ENCODE measurements at regions not wholly inside any gene's neighbourhood (a gene's known extent, or its start where the extent isn't known, plus 50 kb on each side); places are given as distances from the start of the nearest gene placed in this dataset.

- no peak for TF ChIP-seq CTCF (IDR thresholded peaks at IDR 0.05; ENCODE audit: insufficient read depth, low read length, missing control alignments)
- no peak overlapping the region for H3K4me3 ChIP-seq (ENCODE audit: low read depth, low read length)
- ChIA-PET CTCF (no interaction called here), POLR2A (no interaction called here)
- no peak for DNase-seq (ENCODE audit: low read depth, low spot score)
Measured at GRCh38 chr5:126263591-126264184, 159.5 kb upstream of the GRAMD2B start.

DNA sequence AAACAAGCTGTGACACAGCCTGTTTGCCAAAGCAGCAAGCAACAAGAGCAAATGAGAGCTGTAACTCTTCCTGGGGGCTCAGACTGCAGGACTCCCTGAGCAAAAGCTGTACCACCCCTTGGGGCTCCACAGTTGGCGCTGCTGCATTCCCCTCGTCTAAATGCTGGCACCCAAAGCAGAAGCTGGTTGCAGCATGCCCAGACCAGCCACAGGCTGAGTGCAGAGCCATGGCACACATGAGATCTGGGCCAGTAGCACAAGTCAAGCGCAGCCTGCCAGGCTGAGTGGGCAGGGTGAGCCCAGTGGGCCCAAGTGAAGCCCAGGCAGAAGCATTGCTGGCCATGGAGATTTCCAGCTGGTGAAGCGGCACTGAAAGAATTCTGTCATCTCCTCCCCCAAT, 157.3 kb upstream of the GRAMD2B start:
- CTCF ChIA-PET = no interaction called here
- DNase-seq (ENCODE audit: low read depth, low spot score) = no peak
- POLR2A ChIA-PET = no interaction called here
- no peak overlapping the region for H3K4me3 ChIP-seq (ENCODE audit: low read depth, low read length)
- no peak for TF ChIP-seq CTCF (IDR thresholded peaks at IDR 0.05; ENCODE audit: insufficient read depth, low read length, missing control alignments)

DNA sequence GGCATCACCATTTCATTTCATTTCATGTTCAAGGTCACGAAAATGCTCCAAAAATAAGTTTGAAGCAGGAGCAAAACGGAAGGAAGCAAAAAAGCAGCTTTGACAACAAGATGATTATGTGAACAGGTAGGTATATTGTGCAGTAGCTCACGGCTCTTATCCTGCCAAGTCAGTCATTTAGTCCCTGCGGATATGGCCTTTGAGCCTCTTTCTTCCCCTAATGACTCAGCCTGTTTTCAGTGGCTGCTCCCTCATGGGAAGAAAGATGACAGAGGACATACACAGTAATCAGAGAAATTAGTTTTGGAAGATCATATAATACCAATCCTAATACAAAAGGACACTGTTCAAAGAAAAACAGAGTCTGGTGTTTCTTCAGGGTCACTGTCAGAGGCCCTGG, 155.8 kb upstream of the GRAMD2B start:
- TF ChIP-seq CTCF (IDR thresholded peaks at IDR 0.05; ENCODE audit: insufficient read depth, low read length, missing control alignments) = no peak
- ChIA-PET POLR2A (no interaction called here), CTCF (no interaction called here)
- no peak for DNase-seq (ENCODE audit: low read depth, low spot score)
- H3K4me3 ChIP-seq (ENCODE audit: low read depth, low read length) = no peak overlapping the region

GRCh38 chr5:126268697-126269315, 154.4 kb upstream of the GRAMD2B start:
- H3K4me3 ChIP-seq (ENCODE audit: low read depth, low read length) = no peak overlapping the region
- no peak for TF ChIP-seq CTCF (IDR thresholded peaks at IDR 0.05; ENCODE audit: insufficient read depth, low read length, missing control alignments)
- DNase-seq (ENCODE audit: low read depth, low spot score) = no peak
- CTCF ChIA-PET = no interaction called here
- POLR2A ChIA-PET = no interaction called here

DNA sequence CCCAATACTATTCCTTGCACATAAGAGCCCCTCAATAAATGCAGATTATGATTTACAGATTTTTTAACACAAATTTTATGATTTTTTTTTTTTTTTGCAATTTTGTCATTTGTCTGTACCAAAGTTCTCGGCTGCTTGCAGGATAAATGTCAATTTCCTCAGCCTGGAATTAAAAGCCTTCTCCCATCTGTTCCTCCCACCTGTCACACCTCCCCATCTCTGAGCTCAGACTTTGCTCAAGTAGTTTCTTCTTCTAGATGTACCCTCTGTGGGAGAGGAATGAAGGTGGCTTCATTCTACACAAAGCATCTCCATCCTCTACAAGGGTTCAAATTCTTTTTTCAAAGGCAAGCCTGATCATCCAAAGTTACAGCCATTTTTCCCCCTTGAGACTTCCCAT, 153.7 kb upstream of the GRAMD2B start:
- H3K4me3 ChIP-seq (ENCODE audit: low read depth, low read length) = no peak overlapping the region
- TF ChIP-seq CTCF (IDR thresholded peaks at IDR 0.05; ENCODE audit: insufficient read depth, low read length, missing control alignments) = no peak
- DNase-seq (ENCODE audit: low read depth, low spot score) = no peak
- POLR2A ChIA-PET = no interaction called here
- CTCF ChIA-PET = no interaction called here

DNA sequence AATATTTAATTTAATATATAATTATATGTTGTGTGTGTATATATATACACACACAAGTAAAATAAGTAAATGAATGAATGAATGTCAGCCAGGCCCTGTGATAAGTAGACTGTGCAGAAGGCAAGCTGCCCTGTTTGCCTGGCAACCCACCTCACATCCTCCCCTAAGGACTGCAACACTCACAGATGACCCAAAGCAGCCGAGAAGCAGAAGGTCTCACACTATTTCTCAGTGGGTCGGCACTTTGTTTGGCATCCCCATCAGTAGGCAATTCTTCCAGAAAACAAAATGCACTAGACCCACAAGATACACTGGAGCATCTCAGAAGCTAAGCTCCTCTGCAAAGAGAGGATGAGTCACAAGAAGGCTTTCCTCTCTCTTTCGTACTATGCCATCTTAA, 152.1 kb upstream of the GRAMD2B start:
- no peak for TF ChIP-seq CTCF (IDR thresholded peaks at IDR 0.05; ENCODE audit: insufficient read depth, low read length, missing control alignments)
- DNase-seq (ENCODE audit: low read depth, low spot score) = no peak
- H3K4me3 ChIP-seq (ENCODE audit: low read depth, low read length) = no peak overlapping the region
- ChIA-PET CTCF (no interaction called here), POLR2A (no interaction called here)
